HG03175 (cell line): ENCODE measurements at regions not wholly inside any gene's neighbourhood (a gene's known extent, or its start where the extent isn't known, plus 50 kb on each side); places are given as distances from the start of the nearest gene placed in this dataset.

ENCODE experiments used
- ATAC-seq: cut with Tn5 transposase; IDR thresholded peaks from one replicate; pipeline ENCODE4 v1.9.1; 2021; ENCODE audit warnings: mild to moderate bottlenecking, moderate library complexity; ENCODE audit not compliant: unreplicated experiment

GRCh38 chr7:118298771-118299170 is 74.3 kb downstream of the ANKRD7 start:
- no peak for ATAC-seq

- ATAC-seq: no peak
Observed at GRCh38 chr7:118300177-118300576, 75.7 kb downstream of the ANKRD7 start.

GRCh38 chr7:118304100-118304499 is 79.6 kb downstream of the ANKRD7 start:
- ATAC-seq: no peak

- ATAC-seq: no peak
Observed at GRCh38 chr7:118305671-118306070, 81.2 kb downstream of the ANKRD7 start.

- ATAC-seq: no peak
Observed at GRCh38 chr7:118306771-118307170, 82.3 kb downstream of the ANKRD7 start.

- ATAC-seq: peak; percentile 91
Observed at GRCh38 chr7:118311121-118311836, 86.8 kb downstream of the ANKRD7 start.

DNA sequence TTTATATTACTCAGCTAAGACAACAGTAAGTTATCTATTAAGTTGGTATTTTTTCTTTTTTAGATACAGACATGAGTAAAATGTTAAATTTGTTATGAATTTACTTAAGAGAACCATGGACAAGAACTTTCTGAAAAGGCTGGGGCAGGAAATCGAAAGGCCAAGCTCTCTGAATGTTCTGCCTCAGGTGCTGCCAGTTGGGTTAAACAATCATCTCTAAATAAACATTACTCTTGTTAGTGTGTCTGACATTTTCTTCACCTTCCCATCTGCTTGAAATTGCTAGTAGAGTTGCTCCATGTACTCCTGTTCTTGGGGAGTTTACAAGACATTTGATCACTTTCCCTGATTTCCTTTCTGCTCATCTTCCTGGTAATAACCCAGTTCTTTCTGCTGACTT is 87.5 kb downstream of the ANKRD7 start:
- ATAC-seq: peak; percentile 37

- peak; percentile 35 for ATAC-seq
Observed at GRCh38 chr7:118312966-118313365, 88.5 kb downstream of the ANKRD7 start.

DNA sequence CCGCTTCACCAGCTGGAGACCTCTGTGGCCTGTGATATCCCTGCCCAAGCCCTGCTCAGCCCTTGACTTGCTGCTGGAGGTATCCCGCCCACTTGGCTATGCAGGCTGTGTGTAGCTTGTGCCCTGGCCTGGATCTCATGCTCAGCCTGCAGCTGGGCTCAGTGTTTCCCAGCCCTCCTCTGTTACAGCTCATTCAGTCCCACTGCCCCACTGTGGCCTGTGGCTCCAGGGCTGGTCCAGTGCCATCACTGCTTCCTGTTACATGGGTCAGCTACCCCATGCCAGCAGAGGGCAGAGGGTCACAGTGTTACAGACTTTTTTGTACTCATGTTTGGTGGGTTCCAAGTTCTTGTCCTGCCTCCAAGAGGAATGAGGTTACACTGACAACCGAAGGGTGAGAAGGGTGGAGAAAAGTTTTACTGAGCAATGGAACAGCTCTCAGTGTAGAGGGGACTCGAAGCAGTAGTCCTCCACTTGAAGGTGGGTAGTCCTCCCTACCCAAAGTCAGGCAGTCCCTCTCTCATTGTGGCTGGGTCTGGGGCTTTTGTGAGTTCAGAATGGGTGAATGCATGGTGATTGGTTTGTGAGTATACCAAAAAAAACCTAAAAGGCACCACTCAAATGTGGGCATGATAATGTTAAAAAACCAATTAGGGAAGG is 100.4 kb downstream of the ANKRD7 start:
- ATAC-seq: no peak

DNA sequence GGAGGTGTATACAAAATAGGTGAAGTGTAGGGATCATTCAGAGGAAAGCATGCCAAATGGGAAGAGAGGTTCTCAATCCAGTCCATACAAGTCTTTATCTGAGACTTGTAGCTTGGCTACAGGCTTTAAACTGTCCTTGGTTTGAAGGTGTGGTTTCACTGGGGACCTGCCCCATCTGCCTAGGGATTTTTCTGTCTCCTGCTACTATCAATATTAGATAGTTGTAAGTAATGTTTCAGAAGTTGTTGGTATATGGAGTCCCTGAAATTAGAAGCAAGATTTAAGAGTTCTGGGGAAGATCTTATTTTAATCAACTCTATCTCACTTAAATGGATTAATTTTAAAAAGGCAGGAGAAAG is 100.9 kb downstream of the ANKRD7 start:
- ATAC-seq: no peak

DNA sequence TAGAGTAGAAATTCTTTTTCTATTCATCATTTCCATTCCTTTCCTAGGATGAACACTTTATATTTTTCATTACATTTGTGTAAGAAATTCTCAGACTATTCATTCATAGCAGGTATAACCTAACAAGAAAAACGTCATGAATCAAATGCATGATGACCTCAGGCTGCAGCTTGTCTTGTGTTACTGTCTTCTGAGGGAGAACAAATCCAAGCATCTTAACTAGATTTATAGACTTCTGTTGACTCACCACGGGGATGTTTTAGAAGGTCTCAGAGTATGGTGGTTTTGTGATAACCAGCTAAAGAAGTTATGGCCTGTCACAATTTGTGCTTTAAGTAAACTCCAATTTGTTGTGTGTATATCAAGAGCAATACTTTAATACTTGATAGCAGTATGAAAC is 102.7 kb downstream of the ANKRD7 start:
- ATAC-seq: no peak

DNA sequence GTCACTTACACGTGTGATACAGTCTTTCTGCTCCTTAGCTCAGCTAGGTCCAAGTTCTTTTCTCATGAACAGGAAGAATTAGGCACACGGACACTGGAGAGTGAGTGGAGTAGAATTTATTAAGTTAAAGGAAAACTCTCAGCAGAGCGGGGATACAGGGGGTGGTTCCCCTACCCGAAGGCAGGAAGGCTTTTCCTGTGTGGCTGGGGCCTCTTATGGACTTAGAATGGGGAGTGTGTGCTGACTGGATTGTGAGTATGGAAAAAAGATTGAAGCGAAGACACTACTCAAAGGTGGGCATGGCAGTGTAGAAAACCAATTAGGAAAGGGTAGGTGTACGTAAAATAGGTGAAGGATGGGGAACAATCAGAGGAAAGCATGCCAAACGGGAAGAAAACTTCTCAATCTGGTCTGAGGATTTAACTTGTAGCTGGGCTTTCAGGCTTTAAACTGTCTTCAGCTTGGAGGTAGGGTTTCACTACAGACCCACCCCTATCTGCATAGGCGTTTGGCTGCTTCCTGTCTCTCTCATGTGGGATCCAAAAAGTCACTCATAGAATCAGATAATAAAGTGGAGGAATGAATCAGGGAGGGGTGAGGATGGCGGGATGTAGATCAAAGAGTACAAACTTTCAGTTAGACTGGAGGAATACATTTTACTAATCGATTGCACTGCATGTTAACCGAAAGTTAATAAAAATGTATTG is 104.2 kb downstream of the ANKRD7 start:
- no peak for ATAC-seq

- ATAC-seq: no peak
Observed at GRCh38 chr7:118330388-118330787, 105.9 kb downstream of the ANKRD7 start.

GRCh38 chr7:118346748-118347147 is 122.2 kb downstream of the ANKRD7 start:
- no peak for ATAC-seq

DNA sequence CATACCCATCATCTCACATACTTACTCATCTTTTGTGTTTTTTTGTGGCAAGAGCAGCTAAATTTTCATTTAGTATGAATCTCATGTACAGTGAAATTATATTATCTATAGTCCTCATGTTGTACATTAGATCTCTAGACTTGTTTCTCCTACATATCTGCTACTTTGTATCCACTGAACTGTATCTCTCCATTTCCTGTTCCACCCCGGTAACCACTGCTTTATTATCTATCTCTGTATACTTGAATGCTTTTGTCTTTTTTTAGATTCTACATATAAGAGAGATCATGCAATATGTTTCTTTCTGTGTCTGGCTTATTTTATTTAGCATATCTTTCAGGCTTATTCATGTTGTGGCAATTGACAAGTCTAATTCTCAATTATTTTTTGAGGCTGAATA is 125.1 kb downstream of the ANKRD7 start:
- ATAC-seq: no peak

DNA sequence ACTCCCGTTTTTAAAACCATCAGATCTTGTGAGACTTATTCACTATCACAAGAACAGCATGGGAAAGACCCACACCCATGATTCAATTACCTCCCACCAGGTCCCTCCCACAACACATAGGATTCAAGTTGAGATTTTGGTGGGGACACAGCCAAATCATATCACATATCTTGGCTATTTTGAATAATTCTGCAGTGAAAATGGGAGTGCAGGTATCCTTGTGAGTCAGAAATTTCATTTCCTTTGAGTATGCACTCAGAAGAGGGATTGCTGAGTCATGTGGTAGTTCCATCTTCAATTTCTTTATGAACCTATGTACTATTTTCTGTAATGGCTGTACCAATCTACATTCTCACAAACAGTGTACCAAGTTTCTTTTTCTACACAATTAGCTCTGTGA is 125.8 kb downstream of the ANKRD7 start:
- no peak for ATAC-seq

DNA sequence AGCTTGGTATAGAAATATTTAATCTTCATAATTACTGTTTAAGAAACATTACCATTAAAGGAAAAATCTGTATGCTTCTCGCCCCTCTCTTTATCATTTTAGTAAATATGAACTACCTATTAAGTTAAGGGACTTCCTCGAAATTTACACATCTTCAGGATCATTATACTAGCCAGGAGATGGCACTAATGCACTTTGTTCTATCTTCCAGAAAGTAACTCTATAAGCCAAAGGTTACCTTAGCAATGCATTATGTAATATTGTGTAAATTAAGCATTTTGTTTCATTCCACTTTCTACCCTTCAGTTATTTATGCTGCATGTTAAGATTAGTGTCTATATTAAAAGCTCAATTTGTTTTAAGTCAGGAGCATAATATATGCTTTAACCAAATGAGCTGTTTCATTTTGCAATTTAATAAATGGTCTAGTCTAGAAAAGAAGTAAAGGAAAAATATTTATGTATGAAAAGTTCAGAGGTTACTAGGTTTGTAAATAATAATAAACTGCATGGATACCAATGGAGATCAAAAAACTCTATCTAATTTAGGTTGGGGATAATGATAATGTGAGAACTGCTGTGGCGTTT is 128.5 kb downstream of the ANKRD7 start:
- no peak for ATAC-seq

DNA sequence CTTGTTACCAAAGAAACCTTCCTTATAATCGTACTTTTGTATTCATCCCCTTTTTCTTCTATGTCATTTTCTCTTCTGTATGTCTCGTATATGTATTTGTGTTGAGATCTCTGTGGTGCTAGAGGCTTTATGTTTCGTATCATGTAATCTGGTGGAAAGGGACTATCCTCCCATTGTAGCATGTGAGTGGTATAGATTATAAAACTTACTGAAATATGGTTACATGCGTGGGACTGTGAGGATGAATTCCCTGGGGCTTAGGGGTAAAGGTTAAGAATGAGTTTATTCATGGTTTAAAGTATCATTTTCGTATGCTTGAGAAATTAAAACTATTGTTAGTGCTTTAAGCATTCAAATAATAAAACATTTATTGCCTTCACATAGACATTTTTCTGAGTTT is 141.9 kb downstream of the ANKRD7 start:
- no peak for ATAC-seq

- no peak for ATAC-seq
Observed at GRCh38 chr7:118368958-118369357, 144.5 kb downstream of the ANKRD7 start.

- no peak for ATAC-seq
Observed at GRCh38 chr7:118369987-118370386, 145.5 kb downstream of the ANKRD7 start.

GRCh38 chr7:118372530-118372929 is 148.0 kb downstream of the ANKRD7 start:
- ATAC-seq: peak; percentile 59

DNA sequence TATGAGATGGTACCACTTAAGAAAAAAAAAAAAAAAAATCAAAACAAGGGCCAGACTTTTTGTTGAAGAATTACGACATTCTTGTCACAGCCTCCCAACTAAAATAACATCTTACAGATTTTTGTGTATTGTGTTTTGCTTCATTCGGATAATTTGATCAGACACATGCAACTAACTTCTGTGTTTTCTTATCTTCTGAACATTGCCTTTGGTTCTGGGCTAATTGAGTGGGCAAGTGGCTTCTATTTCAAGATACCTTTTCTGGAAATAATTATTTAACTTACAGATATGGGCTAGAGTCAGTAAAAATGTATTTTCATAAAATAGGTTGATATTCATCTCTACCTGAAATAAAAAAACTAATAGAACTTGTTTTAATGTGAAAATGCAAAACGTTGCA is 165.1 kb downstream of the ANKRD7 start:
- no peak for ATAC-seq
